H9 (cell line): ENCODE measurements at regions not wholly inside any gene's neighbourhood (a gene's known extent, or its start where the extent isn't known, plus 50 kb on each side); places are given as distances from the start of the nearest gene placed in this dataset.
"Not testable (repeated sequence)": the region's sequence is repeated elsewhere in the genome, so short reads cannot be mapped to it uniquely, and the experiment has no call there.

Experiments
- DNase-seq: peaks from one replicate; pipeline ENCODE4 v3.0.0-alpha.2; 2017
- H2AFZ ChIP-seq: one replicate; pipeline ENCODE4 v1.6.1; 2013; ENCODE audit warnings: mild to moderate bottlenecking, low read length, control low read depth, moderate library complexity
- H2AK5ac ChIP-seq: 2 replicates; pipeline ENCODE4 v1.6.1; 2013; ENCODE audit warnings: low read length, control low read depth, mixed read lengths; ENCODE audit not compliant: insufficient read length
- H2BK120ac ChIP-seq: one replicate; pipeline ENCODE4 v1.6.1; 2013; ENCODE audit warnings: low read depth, mild to moderate bottlenecking, low read length, control low read depth, inconsistent platforms; ENCODE audit not compliant: poor library complexity, severe bottlenecking
- H2BK12ac ChIP-seq: 2 replicates; pipeline ENCODE4 v1.6.1; 2013; ENCODE audit warnings: low read length, control low read depth, mixed read lengths, low read depth; ENCODE audit not compliant: insufficient read length
- H2BK15ac ChIP-seq: 2 replicates; pipeline ENCODE4 v1.6.1; 2013; ENCODE audit warnings: low read depth, low read length, control low read depth
- H2BK20ac ChIP-seq: one replicate; pipeline ENCODE4 v1.6.1; 2013; ENCODE audit warnings: low read depth, mild to moderate bottlenecking, low read length, control low read depth, inconsistent platforms; ENCODE audit not compliant: poor library complexity, severe bottlenecking
- H2BK5ac ChIP-seq: 2 replicates; pipeline ENCODE4 v1.6.1; 2013; ENCODE audit warnings: low read length, control low read depth, mixed read lengths; ENCODE audit not compliant: insufficient read length
- H3K14ac ChIP-seq: 2 replicates; pipeline ENCODE4 v1.6.1; 2013; ENCODE audit warnings: low read length, control low read depth; ENCODE audit not compliant: insufficient read depth
- H3K18ac ChIP-seq: 2 replicates; pipeline ENCODE4 v1.6.1; 2013; ENCODE audit warnings: low read depth, mild to moderate bottlenecking, mixed read lengths, low read length, control low read depth; ENCODE audit not compliant: insufficient read length
- H3K23ac ChIP-seq: 2 replicates; pipeline ENCODE4 v1.6.1; 2013; ENCODE audit warnings: low read length, control low read depth, mixed read lengths, low read depth; ENCODE audit not compliant: insufficient read length
- H3K23me2 ChIP-seq: 2 replicates; pipeline ENCODE4 v1.6.1; 2013; ENCODE audit warnings: low read depth, mild to moderate bottlenecking, mixed read lengths, low read length, control low read depth; ENCODE audit not compliant: insufficient read length, poor library complexity, severe bottlenecking
- H3K27ac ChIP-seq: 2 replicates; pipeline ENCODE4 v1.5.1; 2013; ENCODE audit warnings: low read length, control low read depth, mixed read lengths, low read depth; ENCODE audit not compliant: insufficient read length
- H3K27me3 ChIP-seq: 2 replicates; pipeline ENCODE4 v1.6.1; 2013; ENCODE audit warnings: low read length, control low read depth, inconsistent platforms; ENCODE audit not compliant: insufficient read depth
- H3K4ac ChIP-seq: 2 replicates; pipeline ENCODE4 v1.6.1; 2013; ENCODE audit warnings: low read depth, mild to moderate bottlenecking, control low read depth, inconsistent platforms, low read length, moderate library complexity
- H3K4me1 ChIP-seq: 2 replicates; pipeline ENCODE4 v1.6.1; 2013; ENCODE audit warnings: low read length, control low read depth, inconsistent platforms; ENCODE audit not compliant: insufficient read depth
- H3K4me2 ChIP-seq: 2 replicates; pipeline ENCODE4 v1.6.1; 2013; ENCODE audit warnings: low read length, control low read depth, mixed read lengths; ENCODE audit not compliant: insufficient read length, insufficient read depth
- H3K56ac ChIP-seq: 2 replicates; pipeline ENCODE4 v1.6.1; 2013; ENCODE audit warnings: low read depth, mild to moderate bottlenecking, mixed read lengths, low read length, control low read depth; ENCODE audit not compliant: insufficient read length
- H3K79me1 ChIP-seq: 2 replicates; pipeline ENCODE4 v1.6.1; 2013; ENCODE audit warnings: low read depth, mild to moderate bottlenecking, moderate library complexity, low read length, control low read depth, inconsistent platforms; ENCODE audit not compliant: insufficient read depth, poor library complexity, severe bottlenecking
- H3K79me2 ChIP-seq: 2 replicates; pipeline ENCODE4 v1.6.1; 2013; ENCODE audit warnings: low read length, control low read depth, inconsistent platforms; ENCODE audit not compliant: insufficient read depth
- H3K9ac ChIP-seq: 2 replicates; pipeline ENCODE4 v1.6.1; 2013; ENCODE audit warnings: low read length, control low read depth, mixed read lengths; ENCODE audit not compliant: insufficient read length; ENCODE audit errors: extremely low read depth
- H3K9me3 ChIP-seq: one replicate; pipeline ENCODE4 v1.6.1; 2013; ENCODE audit warnings: low read depth, low read length, inconsistent platforms; ENCODE audit not compliant: control insufficient read depth
- H3T11ph ChIP-seq: one replicate; pipeline ENCODE4 v1.6.1; 2013; ENCODE audit warnings: mild to moderate bottlenecking, low read length, control low read depth, inconsistent platforms
- H4K20me1 ChIP-seq: one replicate; pipeline ENCODE4 v1.6.1; 2013; ENCODE audit not compliant: control insufficient read depth, insufficient read length, insufficient read depth
- H4K5ac ChIP-seq: 2 replicates; pipeline ENCODE4 v1.6.1; 2013; ENCODE audit warnings: low read depth, mild to moderate bottlenecking, mixed read lengths, low read length, control low read depth; ENCODE audit not compliant: insufficient read length
- H4K8ac ChIP-seq: replicated peaks from 2 replicates; pipeline ENCODE4 v1.6.1; 2013; ENCODE audit warnings: low read length, control low read depth, mixed read lengths, low read depth; ENCODE audit not compliant: insufficient read length
- H4K91ac ChIP-seq: 2 replicates; pipeline ENCODE4 v1.6.1; 2013; ENCODE audit warnings: low read depth, mild to moderate bottlenecking, moderate library complexity, mixed read lengths, low read length, control low read depth; ENCODE audit not compliant: insufficient read length
- H3K27ac Mint-ChIP-seq, 3 experiments: 2 replicates in 2 of 3; 3 replicates in 1 of 3; pipeline ENCODE4 v1.8.0; 2020 to 2021; ENCODE audit warnings: mixed read lengths in 3 of 3, mild to moderate bottlenecking in 1 of 3, moderate library complexity in 1 of 3
- H3K27me3 Mint-ChIP-seq: 2 replicates; pipeline ENCODE4 v1.8.0; 2021; ENCODE audit warnings: low read depth, mild to moderate bottlenecking, moderate library complexity, mixed read lengths
- H3K36me3 Mint-ChIP-seq, 3 experiments: 2 replicates in 2 of 3; 3 replicates in 1 of 3; pipeline ENCODE4 v1.8.0; 2020 to 2021; ENCODE audit warnings: low read depth in 3 of 3, mixed read lengths in 3 of 3; ENCODE audit not compliant: insufficient read depth in 1 of 3
- H3K4me1 Mint-ChIP-seq, 2 experiments: 2 replicates each; pipeline ENCODE4 v1.8.0; 2020; ENCODE audit warnings: mixed read lengths in 2 of 2
- H3K4me3 Mint-ChIP-seq, 2 experiments: 2 replicates in 1 of 2; 3 replicates in 1 of 2; pipeline ENCODE4 v1.8.0; 2020 to 2021; ENCODE audit warnings: mild to moderate bottlenecking in 2 of 2, mixed read lengths in 2 of 2, moderate library complexity in 1 of 2
- H3K9me3 Mint-ChIP-seq, 2 experiments: 2 replicates in 1 of 2; 3 replicates in 1 of 2; pipeline ENCODE4 v1.8.0; 2020; ENCODE audit warnings: mild to moderate bottlenecking in 2 of 2, mixed read lengths in 2 of 2, moderate library complexity in 1 of 2
- WGBS: extraction: QIAGEN DNeasy Blood & Tissue Kit; methylation state at CpG from one replicate; pipeline ENCODE4 v1.1.7; 2013; ENCODE audit warnings: missing lambda C conversion rate, low lambda C conversion rate, mixed read lengths; ENCODE audit not compliant: insufficient read length; ENCODE audit errors: extremely low coverage; 5-methylcytosine and 5-hydroxymethylcytosine counted together

DNA sequence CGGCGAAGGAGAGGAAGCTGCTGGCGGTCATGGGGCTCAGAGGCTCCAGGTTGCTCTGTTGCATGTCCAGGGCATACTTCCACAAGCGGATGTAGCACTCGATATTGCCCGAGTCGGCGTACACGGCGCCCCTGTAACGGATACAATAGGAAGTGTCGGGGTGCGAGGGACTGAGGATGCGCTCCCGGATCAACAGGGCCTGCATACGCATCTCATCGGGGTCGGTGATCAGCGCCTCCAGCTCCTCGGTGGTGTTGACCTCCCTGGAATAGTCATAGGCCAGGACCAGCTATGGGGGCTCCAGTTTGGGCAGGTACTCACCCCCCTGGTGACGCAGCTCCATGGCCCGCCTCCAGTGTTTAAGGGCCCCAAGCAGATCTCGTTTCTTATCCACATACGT lies 150.8 kb downstream of the POTEC start:
- H3K4ac ChIP-seq, H2AFZ ChIP-seq, H3K27ac Mint-ChIP-seq, H2BK15ac ChIP-seq, H3K27me3 ChIP-seq, H2BK12ac ChIP-seq, H3K27ac ChIP-seq, H3K23me2 ChIP-seq, H3K79me2 ChIP-seq, H4K5ac ChIP-seq, H4K91ac ChIP-seq, H3K36me3 Mint-ChIP-seq, H3K4me3 Mint-ChIP-seq, H3T11ph ChIP-seq, H2BK120ac ChIP-seq, H3K23ac ChIP-seq, H3K9ac ChIP-seq, H4K20me1 ChIP-seq, H3K4me2 ChIP-seq, H3K4me1 Mint-ChIP-seq, H2AK5ac ChIP-seq, H3K27me3 Mint-ChIP-seq, H2BK20ac ChIP-seq, H3K18ac ChIP-seq, H3K56ac ChIP-seq, H3K4me1 ChIP-seq, H4K8ac ChIP-seq, DNase-seq, H3K79me1 ChIP-seq, H3K14ac ChIP-seq, H2BK5ac ChIP-seq: not testable (repeated sequence)
- H3K9me3 ChIP-seq: peaks cover 21% of the 10 kb centered on the region
- no CpG with 5 or more reads among the region's 24 CpGs for WGBS
- peaks cover 47 to 48% of the 10 kb centered on the region in 2 experiments for H3K9me3 Mint-ChIP-seq

DNA sequence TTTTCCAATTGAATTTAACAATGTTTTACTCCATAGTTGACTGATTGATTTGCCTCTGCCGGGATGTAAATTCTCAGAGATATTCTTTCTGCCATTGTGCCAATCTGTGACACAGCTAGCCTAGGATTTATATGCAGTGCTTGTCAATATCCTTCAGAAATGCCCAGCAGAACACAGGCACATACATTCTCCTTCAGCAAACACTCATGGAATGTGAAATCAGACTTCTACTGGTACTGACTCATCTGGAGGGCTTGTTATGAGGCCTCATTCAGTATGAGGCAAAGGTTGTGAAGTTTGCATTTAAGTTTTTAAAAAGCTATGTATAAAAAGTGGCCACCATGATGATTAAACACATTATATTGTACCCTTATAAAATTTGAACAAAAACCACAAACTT lies 158.4 kb downstream of the POTEC start:
- H3K56ac ChIP-seq, H4K91ac ChIP-seq, H3K36me3 Mint-ChIP-seq, H2BK120ac ChIP-seq, H2AK5ac ChIP-seq, H3K27me3 ChIP-seq, H4K5ac ChIP-seq, H3T11ph ChIP-seq, H3K4ac ChIP-seq, H4K20me1 ChIP-seq, H3K23ac ChIP-seq, H3K27ac Mint-ChIP-seq, H3K79me2 ChIP-seq, H2BK12ac ChIP-seq, H2BK15ac ChIP-seq, H2BK5ac ChIP-seq, H3K79me1 ChIP-seq, H3K4me2 ChIP-seq, H3K4me1 ChIP-seq, H3K14ac ChIP-seq, H3K23me2 ChIP-seq, H2AFZ ChIP-seq, H3K27me3 Mint-ChIP-seq, DNase-seq, H3K9ac ChIP-seq, H3K4me1 Mint-ChIP-seq, H3K27ac ChIP-seq, H4K8ac ChIP-seq, H3K18ac ChIP-seq, H3K4me3 Mint-ChIP-seq, H2BK20ac ChIP-seq: not testable (repeated sequence)
- no CpG with 5 or more reads among the region's 1 CpG for WGBS
- peaks cover 11% of the 10 kb centered on the region for H3K9me3 ChIP-seq
- H3K9me3 Mint-ChIP-seq: peaks cover 24 to 29% of the 10 kb centered on the region in 2 experiments
